SJCRH30 (cell line): ENCODE measurements at regions not wholly inside any gene's neighbourhood (a gene's known extent, or its start where the extent isn't known, plus 50 kb on each side); places are given as distances from the start of the nearest gene placed in this dataset.

Experiments
- DNase-seq, 2 experiments: peaks; one replicate each; pipeline ENCODE4 v3.0.0-alpha.2; 2015 to 2020
- H3K27ac ChIP-seq: fragments of 250-450 bp; sonication (Bioruptor Pico); 2 replicates; pipeline ENCODE4 v1.5.1; 2020; ENCODE audit warnings: mild to moderate bottlenecking, moderate library complexity
- H3K27me3 ChIP-seq: fragments of 250-450 bp; sonication (Bioruptor Pico); 2 replicates; pipeline ENCODE4 v1.5.1; 2020; ENCODE audit warnings: mild to moderate bottlenecking, moderate library complexity
- H3K36me3 ChIP-seq: fragments of 250-450 bp; sonication (Bioruptor Pico); 2 replicates; pipeline ENCODE4 v1.5.1; 2020; ENCODE audit warnings: mild to moderate bottlenecking, moderate library complexity
- H3K4me1 ChIP-seq: fragments of 250-450 bp; sonication (Bioruptor Pico); 2 replicates; pipeline ENCODE4 v1.5.1; 2020; ENCODE audit warnings: mild to moderate bottlenecking, moderate library complexity
- H3K4me3 ChIP-seq: fragments of 250-450 bp; sonication (Bioruptor Pico); 2 replicates; pipeline ENCODE4 v1.5.1; 2020; ENCODE audit warnings: mild to moderate bottlenecking, moderate library complexity
- H3K9me3 ChIP-seq: fragments of 250-450 bp; sonication (Bioruptor Pico); replicated peaks from 2 replicates; pipeline ENCODE4 v1.5.1; 2020; ENCODE audit warnings: mild to moderate bottlenecking, moderate library complexity

DNA sequence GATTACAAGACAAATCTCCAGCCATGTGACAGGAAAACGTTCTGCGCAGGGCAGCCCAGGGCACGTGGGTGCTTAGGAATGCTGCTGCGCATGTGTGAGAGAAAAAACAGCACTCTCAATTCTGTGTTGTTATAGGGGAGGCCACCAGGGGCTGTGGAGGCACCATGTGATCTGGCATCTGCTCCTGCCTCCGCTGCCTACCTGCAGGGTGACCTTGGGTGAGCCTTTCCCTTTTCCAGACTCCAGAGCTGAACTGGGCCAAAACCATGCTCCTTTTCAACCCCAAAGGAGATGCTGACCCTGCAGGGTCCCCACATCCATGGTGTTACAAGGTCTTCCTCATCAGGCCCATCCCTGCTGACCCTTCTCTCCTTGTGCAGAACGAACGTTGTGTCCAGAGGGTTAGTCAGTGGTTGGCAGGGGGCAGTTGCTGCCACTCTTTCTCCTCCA is 81.5 kb upstream of the RASGRF1 start:
- H3K4me3 ChIP-seq, result no peak overlapping the region
- no peak overlapping the region for H3K27ac ChIP-seq
- H3K27me3 ChIP-seq, result no peaks in the 10 kb centered on the region
- no peak for DNase-seq
- no peaks in the 10 kb centered on the region; the same call in 1 of the 2 replicates for H3K4me1 ChIP-seq
- H3K36me3 ChIP-seq, result no peaks in the 10 kb centered on the region
- H3K9me3 ChIP-seq, result no peaks in the 10 kb centered on the region

DNA sequence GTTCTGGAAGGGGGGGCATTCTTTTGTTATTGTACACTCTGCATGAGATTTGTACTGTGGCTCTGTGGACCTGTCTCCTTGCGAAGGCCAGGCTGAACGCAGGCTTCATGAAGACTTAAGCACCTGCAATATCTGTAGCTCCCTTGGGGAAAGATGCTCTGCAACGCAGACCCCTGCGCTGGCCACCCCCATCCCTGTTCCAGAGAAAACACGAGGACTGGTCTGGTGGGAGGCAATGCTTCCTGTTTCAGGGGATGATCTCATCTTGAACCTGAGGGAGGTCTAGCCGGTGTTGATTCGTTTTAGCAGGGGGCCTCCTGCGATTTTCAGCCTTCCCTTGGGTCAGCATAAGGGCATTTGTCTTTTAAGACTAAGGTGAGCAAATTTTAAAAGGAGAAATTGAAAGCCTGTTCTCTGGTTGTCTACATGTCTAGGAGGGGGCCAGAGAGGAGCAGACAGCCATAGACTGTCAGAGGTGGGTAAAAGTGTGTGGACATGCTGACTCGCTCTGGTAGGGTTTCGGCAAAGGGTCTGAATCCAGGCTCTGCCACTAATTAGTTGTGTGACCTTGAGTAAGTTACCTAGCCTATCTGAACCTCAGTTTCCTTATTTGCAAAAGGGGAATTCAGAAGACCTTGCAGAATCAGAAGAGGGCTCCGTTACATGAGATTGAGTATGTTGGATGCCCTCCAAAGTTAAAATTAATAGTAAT is 80.9 kb upstream of the RASGRF1 start:
- Histone ChIP-seq H3K4me3 (no peak overlapping the region), H3K9me3 (no peaks in the 10 kb centered on the region), H3K27ac (no peak overlapping the region), H3K4me1 (no peaks in the 10 kb centered on the region; the same call in 1 of the 2 replicates), H3K27me3 (no peaks in the 10 kb centered on the region), H3K36me3 (no peaks in the 10 kb centered on the region)
- DNase-seq, result no peak

- no peaks in the 10 kb centered on the region for H3K9me3 ChIP-seq
- no peak overlapping the region for H3K4me3 ChIP-seq
- H3K4me1 ChIP-seq, result no peaks in the 10 kb centered on the region; the same call in 1 of the 2 replicates
- no peak overlapping the region for H3K27ac ChIP-seq
- no peaks in the 10 kb centered on the region for H3K36me3 ChIP-seq
- no peaks in the 10 kb centered on the region for H3K27me3 ChIP-seq
- no peak for DNase-seq
These were observed 79.7 kb upstream of the RASGRF1 start for GRCh38 chr15:79170256-79170664.

DNA sequence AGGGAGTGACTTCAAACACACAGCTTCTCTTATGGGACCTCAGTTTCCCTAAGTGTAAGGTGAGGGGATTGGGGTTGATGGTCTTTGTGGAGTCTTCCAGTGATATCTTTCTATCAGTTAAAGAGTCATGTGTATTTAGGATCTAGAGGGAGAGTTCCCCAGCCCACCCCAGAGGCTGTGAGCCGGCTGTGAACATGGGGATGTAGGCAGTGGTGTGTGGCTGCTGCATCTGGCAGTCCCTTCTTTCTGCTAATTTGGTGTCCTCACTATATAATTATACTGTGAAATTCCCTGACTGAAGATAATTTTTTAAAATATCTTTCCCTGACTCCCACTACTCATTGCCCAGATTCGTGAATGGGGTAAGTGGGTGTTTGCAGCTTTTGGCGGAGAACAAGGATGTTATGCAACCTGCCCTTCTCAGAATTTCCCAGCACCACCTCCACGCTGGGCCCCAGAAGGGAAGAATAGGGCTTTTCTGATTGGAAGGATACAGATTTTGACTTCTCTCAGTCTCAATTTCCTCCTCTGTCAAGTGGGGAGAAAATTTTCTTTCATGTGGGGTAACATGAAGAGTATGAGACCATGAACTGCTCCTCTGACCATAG is 79.0 kb upstream of the RASGRF1 start:
- no peak overlapping the region for H3K4me3 ChIP-seq
- H3K27ac ChIP-seq, result no peak overlapping the region
- H3K27me3 ChIP-seq, result no peaks in the 10 kb centered on the region
- no peak for DNase-seq
- no peaks in the 10 kb centered on the region for H3K36me3 ChIP-seq
- no peaks in the 10 kb centered on the region for H3K9me3 ChIP-seq
- no peaks in the 10 kb centered on the region; the same call in 1 of the 2 replicates for H3K4me1 ChIP-seq

- DNase-seq, result no peak
- Histone ChIP-seq H3K4me3 (no peak overlapping the region), H3K36me3 (no peaks in the 10 kb centered on the region), H3K9me3 (no peaks in the 10 kb centered on the region), H3K27me3 (0 out of 2 replicates have a peak, but pooled peaks cover 4% of the 10 kb centered on the region), H3K27ac (no peak overlapping the region), H3K4me1 (no peaks in the 10 kb centered on the region; the same call in 1 of the 2 replicates)
These were observed 78.4 kb upstream of the RASGRF1 start for GRCh38 chr15:79168922-79169456.

- Histone ChIP-seq H3K27me3 (peaks cover 4% of the 10 kb centered on the region; the same call in 1 of the 2 replicates), H3K27ac (no peak overlapping the region), H3K9me3 (no peaks in the 10 kb centered on the region), H3K4me1 (no peaks in the 10 kb centered on the region; the same call in 1 of the 2 replicates), H3K4me3 (no peak overlapping the region), H3K36me3 (no peaks in the 10 kb centered on the region)
- no peak for DNase-seq
These were observed 77.2 kb upstream of the RASGRF1 start for GRCh38 chr15:79167776-79168175.

DNA sequence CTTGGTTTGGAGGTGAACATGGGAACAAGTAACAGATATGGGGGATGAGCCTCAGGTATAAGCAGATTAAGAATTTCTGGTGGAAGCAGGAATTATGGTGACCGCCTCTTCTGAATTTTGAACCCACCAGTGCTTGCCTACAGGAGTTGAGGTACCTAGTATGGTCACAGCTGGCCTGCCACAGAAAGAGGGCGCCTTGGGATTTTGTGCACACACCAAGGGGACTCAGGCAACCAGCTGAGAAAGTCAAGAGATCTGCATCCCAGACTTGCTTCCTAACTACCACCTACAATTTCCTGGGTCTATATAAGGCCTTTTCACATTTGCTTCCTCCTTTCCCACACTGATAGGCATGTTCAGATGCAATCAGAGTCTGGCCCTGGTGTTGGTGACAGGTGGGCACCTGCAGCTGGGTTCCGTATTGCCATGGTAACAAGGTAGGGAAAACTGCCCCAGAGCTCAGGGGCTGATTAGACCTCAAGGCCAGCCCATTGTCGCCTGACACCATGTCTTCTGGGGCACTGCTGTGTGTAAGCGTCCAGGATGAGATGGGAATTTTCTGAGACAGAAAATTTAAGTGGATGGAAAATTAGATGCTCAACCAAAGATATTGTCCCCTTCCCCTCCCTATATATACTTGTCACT is 75.9 kb upstream of the RASGRF1 start:
- H3K27me3 ChIP-seq, result peaks cover 4% of the 10 kb centered on the region; the same call in 1 of the 2 replicates
- H3K4me1 ChIP-seq, result no peaks in the 10 kb centered on the region; the same call in 1 of the 2 replicates
- H3K36me3 ChIP-seq, result no peaks in the 10 kb centered on the region
- H3K27ac ChIP-seq, result no peak overlapping the region
- no peak for DNase-seq
- H3K9me3 ChIP-seq, result no peaks in the 10 kb centered on the region
- no peak overlapping the region for H3K4me3 ChIP-seq

DNA sequence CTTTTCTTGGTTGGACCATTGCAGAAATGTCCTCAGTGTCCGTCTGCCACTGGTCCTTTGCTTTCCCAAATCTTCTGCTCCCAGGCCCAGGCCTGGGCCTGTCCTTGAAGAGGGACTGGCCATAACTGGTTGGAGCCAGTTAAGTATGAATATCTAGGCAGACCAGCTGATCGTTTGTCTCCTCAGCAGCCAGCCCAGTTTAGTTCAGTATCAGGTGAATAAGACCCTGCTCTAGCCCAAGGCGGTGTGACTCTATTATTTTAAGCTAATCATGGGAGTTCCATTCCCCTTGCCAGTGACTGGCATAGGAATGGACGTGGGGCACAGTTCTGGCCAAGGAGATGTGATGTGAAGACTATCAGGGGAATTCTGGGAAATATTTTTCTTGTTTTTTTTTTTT is 73.9 kb upstream of the RASGRF1 start:
- Histone ChIP-seq H3K27me3 (peaks cover 4% of the 10 kb centered on the region; the same call in 1 of the 2 replicates), H3K9me3 (no peaks in the 10 kb centered on the region), H3K4me3 (no peak overlapping the region), H3K4me1 (no peaks in the 10 kb centered on the region), H3K27ac (no peak overlapping the region), H3K36me3 (no peaks in the 10 kb centered on the region)
- no peak for DNase-seq

DNA sequence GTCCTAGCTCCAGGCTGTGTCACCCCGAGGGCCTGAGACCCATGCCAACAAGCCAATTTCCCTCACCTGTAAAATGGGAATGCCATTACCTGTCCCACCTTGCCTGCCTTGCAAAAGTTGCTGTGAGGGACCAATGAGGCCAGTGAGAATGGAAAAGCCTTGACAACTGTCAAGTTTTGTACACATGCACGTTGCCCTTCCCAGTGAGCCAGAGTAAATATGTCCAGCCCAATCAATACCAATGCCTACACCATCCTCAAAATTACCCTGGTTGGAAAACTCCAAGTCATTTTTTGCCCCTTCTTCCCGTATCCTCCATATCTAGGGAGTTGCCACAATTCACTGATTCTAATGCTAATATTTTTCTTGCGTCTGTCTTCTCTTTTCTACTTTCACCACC is 73.5 kb upstream of the RASGRF1 start:
- Histone ChIP-seq H3K9me3 (no peaks in the 10 kb centered on the region), H3K27me3 (peaks cover 4% of the 10 kb centered on the region; the same call in 1 of the 2 replicates), H3K27ac (no peak overlapping the region), H3K36me3 (no peaks in the 10 kb centered on the region), H3K4me3 (no peak overlapping the region), H3K4me1 (no peaks in the 10 kb centered on the region)
- no peak for DNase-seq

DNA sequence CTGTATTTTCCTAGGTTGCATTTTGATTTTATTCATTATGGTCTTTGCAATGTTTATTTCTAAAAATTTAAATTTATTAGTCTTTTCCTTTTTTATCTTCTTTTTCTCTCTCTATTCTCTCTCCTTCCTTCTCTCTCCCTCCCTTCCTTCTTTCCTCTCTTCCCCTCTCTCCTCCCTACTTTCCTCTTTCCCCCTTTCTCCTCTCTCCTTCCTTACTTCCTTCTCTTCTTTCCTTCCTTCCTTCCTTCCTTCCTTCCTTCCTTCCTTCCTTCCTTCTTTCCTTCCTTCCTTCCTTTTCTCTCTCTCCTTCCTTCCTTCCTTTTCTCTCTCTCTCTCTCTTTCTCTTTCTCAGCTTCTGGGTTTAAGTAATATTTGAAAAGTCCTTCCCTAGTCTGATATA is 72.8 kb upstream of the RASGRF1 start:
- Histone ChIP-seq H3K27ac (no peak overlapping the region), H3K9me3 (no peaks in the 10 kb centered on the region), H3K4me1 (no peaks in the 10 kb centered on the region), H3K27me3 (peaks cover 4% of the 10 kb centered on the region; the same call in 1 of the 2 replicates), H3K4me3 (no peak overlapping the region), H3K36me3 (no peaks in the 10 kb centered on the region)
- no peak for DNase-seq

DNA sequence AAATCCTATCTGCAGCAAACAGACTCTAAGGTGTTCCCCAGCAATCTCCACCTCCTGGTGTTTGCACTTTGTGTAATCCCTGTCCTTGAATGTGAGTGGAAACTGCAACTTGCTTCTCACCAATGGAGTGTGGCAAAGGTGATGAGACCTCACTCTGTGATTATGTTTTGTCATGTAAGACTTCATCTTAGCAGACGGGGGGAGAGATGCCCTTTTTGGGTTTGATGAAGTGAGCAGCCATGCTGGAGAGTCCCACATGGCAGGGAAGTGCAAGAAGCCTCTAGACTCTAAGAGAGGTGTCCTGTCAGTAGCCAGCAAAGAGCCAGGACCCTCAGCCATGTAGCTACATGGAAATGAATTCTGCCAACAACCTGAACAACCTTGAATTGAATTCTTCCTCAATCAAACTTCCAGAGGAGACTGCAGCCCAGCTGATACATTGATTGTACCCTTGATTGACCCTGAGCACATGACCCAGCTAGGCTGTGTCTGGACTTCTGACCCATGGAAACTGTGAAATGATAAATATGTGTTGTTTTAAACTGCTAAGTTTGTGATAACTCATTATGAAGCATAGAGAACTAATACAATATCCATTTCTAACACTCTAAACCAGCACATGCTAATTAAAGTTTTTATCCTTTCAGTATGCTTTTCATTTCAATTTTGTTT is 71.4 kb upstream of the RASGRF1 start:
- H3K36me3 ChIP-seq, result no peaks in the 10 kb centered on the region
- H3K27me3 ChIP-seq, result peaks cover 4% of the 10 kb centered on the region; the same call in 1 of the 2 replicates
- DNase-seq, result no peak
- H3K4me1 ChIP-seq, result no peaks in the 10 kb centered on the region
- no peaks in the 10 kb centered on the region for H3K9me3 ChIP-seq
- H3K27ac ChIP-seq, result no peak overlapping the region
- no peak overlapping the region for H3K4me3 ChIP-seq

DNA sequence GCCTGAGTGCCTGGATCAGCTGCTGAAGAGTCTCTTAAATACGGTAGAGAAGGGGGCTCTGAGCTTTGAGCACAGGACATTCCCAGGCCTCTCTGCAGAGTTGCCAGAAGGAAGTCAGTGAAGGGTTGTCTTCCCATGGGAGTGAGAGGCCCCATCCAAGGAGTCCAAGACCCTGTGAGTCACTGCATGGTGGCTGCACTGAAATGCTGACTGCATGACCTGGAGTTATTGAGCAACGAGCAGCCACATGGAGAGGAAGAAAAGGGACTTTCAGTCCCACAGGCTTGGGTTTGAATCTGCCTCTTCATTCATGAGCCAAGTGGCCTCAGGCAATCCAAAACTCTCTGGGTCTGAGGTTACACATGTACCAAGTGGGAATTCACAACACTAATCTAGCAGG is 69.6 kb upstream of the RASGRF1 start:
- Histone ChIP-seq H3K27ac (no peak overlapping the region), H3K27me3 (peaks cover 4% of the 10 kb centered on the region; the same call in 1 of the 2 replicates), H3K4me3 (no peak overlapping the region), H3K36me3 (no peaks in the 10 kb centered on the region), H3K9me3 (no peaks in the 10 kb centered on the region), H3K4me1 (no peaks in the 10 kb centered on the region)
- no peak for DNase-seq

DNA sequence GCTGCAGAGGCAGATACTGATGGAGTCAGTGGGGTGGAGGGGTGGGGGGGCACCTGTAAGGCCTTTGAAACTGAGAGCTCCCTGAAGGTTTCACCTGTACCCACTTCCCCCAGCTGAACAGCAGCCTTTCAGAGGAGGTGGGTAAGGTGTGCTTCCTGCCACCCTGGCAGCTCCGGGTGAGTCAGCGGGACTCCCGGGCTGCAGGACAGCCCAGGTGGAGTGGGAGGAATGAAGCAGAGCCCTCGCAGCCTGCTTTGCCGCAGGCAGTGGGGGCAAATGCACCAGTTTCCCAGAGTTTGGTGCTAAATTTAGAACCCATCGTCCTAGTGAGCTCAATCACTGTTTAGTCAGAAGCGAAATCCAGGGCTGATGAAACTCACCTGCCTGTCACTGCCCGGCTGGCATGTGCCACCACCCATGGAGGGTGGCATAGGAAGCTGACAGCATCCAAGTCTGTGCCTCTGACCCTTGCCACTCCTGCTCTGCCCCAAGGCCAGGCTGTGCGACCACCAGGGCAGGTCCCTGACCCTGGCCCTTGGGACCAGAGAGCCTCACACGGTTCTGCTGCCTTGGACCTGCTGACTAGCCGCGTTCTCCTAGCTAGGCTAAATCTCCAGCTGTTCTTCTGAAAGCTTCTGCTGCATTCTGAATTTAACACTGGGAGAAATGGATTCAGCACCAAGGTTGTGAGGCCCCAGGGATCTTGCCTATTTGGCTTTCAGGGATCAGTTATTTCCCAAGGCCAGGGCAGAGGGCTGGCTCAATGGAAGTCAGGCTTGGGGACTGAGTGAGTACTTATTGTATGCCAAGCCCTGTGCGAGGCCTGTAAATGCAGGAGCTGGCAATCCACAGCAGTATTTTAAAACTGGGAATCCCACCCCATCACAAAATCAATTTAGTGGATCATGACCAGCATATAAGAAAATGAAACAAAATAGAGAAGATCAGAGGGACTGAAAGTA is 67.3 kb upstream of the RASGRF1 start:
- Histone ChIP-seq H3K27me3 (no peaks in the 10 kb centered on the region; the same call in 1 of the 2 replicates), H3K27ac (no peak overlapping the region), H3K4me1 (no peaks in the 10 kb centered on the region), H3K4me3 (no peak overlapping the region), H3K9me3 (no peaks in the 10 kb centered on the region), H3K36me3 (no peaks in the 10 kb centered on the region)
- DNase-seq, result no peak
